GM13976 (cell line): ENCODE measurements at regions not wholly inside any gene's neighbourhood (a gene's known extent, or its start where the extent isn't known, plus 50 kb on each side); places are given as distances from the start of the nearest gene placed in this dataset.
"Not testable (repeated sequence)": the region's sequence is repeated elsewhere in the genome, so short reads cannot be mapped to it uniquely, and the experiment has no call there.

Source experiments
- DNase-seq: peaks from one replicate; pipeline ENCODE4 v3.0.0; 2012; ENCODE audit warnings: low spot score
- CTCF ChIP-seq: IDR thresholded peaks from 2 replicates; pipeline ENCODE4 v1.5.1; 2012; ENCODE audit warnings: borderline replicate concordance, mild to moderate bottlenecking; ENCODE audit not compliant: insufficient read depth; ENCODE audit errors: extremely low read depth, missing control alignments, control extremely low read depth
- in situ Hi-C: fragments of 300-500 bp; cut with MboI; formaldehyde crosslinking; loops from one replicate; pipeline ENCODE4 v1.12.0; 2022; ENCODE audit warnings: low sequenced_read_pairs, mixed read lengths, inconsistent platforms; ENCODE audit not compliant: unreplicated experiment

GRCh38 chr2:167750675-167751074, 496.7 kb downstream of the STK39 start:
- in situ Hi-C loops, result no loop called here
- TF ChIP-seq CTCF, result no peak
- no peak for DNase-seq

DNA sequence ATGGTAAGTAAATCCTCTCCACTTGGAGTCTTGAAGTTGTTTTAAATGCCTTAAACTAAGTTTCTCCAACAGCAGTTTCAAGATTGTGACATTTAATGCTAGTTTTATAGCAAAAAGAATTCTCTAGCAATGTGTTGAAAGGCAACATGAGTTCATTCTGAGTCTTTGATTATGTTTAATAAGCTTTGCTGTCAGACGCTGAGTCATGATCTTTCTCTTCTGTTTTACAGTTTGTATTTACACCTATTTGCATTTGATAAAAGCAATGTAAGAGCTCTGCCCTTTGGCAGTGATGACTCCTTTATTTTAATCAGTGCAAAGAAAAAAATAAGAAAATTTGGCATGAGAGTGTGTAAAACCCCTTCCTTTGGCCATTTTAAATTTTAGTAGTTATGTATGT, 497.7 kb downstream of the STK39 start:
- no peak for DNase-seq
- TF ChIP-seq CTCF, result no peak
- in situ Hi-C loops, result no loop called here

DNA sequence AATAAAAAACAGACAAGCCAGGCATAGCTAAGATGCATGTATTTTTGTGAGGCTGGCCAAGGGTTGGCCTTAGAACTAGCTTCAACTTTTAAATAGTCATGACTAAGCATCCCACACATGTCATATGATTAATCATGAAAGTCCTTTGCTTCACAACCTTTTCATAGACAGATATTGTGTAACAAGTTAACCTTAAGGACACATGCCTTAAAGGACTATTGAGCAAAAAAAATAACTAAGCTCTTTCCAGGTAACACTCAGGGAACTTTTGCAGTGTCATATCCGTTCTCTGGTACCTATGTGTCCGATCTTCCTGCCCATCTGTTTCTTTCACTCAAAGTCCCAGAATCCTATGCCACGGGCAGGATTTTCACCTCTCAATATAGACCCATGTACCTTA, 498.4 kb downstream of the STK39 start:
- no peak for TF ChIP-seq CTCF
- in situ Hi-C loops, result no loop called here
- no peak for DNase-seq

DNA sequence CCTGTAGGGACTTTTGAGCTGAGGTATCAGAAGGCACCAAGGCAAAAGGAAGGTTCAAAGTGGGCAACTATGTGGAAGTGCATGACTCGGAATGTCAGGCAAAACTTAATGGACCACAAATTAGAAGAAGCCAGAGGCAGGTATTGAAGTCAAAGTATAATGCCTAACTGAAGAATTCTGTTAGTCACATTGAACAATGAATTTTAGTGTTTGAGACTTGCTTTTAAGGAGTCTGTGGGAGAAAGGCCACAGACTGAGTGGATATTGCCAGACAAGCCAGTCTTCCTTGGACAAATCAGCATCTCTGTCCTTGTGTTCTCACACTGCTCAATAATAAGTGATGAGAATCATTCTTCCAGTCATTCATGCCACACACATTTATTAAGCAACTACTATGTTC, 498.9 kb downstream of the STK39 start:
- in situ Hi-C loops, result no loop called here
- no peak for TF ChIP-seq CTCF
- no peak for DNase-seq

DNA sequence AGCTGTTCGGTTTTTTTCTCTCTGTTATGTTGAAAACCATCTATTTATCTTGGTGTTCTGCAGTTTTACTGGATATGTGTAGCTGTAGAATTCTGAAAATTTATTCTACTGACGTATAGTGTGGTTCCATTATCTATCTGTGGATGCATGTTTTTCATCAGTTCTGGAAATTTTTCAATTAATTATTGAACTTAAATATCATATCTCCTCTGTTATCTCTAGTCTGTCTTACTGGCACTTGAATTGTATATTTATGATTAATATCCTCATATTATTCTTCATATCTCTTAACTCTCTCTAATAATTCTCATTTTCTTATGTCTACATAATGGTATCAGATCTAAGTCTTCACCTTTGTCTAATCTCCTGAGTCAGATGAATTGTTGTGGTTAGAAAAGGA, 501.7 kb downstream of the STK39 start:
- no peak for DNase-seq
- no peak for TF ChIP-seq CTCF
- in situ Hi-C loops, result no loop called here

DNA sequence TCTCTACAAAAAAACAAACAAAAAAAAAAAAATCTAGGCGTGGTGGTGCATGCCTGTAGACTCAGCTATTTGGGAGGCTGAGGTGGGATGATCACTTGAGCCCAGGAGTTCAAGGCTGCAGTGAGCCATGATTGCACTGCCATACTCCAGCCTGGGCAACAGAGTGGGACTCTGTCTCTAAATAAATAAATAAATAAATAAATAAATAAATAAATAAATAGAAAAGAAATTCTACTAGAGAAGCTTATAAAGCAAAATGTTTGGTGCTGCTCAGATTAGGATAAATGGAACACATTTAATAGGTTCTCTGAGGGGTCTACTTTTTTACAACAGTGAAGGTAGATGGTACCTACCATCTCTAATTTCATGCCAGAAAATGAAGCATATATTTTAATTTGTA, 507.5 kb downstream of the STK39 start:
- DNase-seq, in situ Hi-C loops: not testable (repeated sequence)

- in situ Hi-C loops, result no loop called here
- no peak for TF ChIP-seq CTCF
- no peak for DNase-seq
Measured at GRCh38 chr2:167733747-167734146, 513.6 kb downstream of the STK39 start.
